ENCODE measurements at regions not wholly inside any gene's neighbourhood (a gene's known extent, or its start where the extent isn't known, plus 50 kb on each side); places are given as distances from the start of the nearest gene placed in this dataset.
"Not testable (repeated sequence)": the region's sequence is repeated elsewhere in the genome, so short reads cannot be mapped to it uniquely, and the experiment has no call there.

DNA sequence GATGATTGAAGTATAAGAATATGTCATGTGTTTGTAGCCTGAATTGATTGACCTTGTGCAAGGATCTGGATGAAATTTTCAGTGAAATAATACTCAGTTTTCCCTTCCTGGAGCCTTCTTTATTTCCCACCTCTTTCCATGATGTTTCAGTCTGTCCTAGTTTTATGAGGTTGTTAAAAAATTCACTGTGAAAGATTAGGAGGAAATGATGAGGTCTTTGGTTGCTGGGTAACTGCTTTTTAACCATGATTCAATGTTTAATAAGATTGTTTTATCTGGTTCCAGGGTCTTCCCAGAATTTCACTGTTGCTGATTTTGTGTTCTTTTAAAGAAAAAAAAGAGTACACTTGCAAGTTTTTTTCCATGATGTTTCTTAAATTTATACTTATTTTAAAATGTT, 221.5 kb downstream of the MBL2 start:
- no peak for DNase-seq

DNA sequence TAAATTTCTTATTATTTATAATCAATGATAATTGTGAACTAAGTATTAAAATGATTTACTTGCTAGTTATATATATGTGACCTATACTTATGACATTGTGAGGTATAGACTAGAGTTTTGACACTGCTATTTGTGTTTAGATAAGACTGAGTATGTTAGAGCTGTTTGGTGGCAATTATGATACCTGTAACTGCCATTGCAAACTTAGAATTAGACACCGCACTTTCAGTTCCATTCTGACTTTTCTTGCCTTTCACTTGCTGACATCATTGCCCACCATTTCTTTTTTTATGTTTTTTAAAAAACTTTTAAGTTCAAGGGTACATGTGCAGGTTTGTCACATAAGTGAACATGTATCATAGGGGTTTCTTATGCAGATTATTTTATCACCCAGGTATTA, 214.5 kb downstream of the MBL2 start:
- no peak for DNase-seq

DNA sequence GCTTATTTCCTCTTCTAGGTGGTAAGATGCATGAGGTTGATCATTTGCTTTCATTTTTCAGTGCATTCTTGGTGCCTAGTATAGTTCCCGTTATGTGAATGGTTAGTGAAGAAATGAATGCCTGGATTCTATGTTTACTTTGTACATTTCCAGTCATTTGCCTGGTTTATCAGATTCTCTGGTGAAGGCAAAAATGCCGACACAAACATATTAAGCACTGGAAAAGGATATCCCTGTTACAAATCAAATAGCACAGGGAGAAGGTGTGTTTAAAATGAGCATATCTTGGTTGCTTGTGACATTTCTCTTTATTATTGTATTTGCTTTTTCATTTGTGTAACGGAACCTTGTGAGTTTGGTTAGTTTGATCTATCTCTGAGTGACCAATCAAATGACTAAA, 211.3 kb downstream of the MBL2 start:
- DNase-seq, result no peak

DNA sequence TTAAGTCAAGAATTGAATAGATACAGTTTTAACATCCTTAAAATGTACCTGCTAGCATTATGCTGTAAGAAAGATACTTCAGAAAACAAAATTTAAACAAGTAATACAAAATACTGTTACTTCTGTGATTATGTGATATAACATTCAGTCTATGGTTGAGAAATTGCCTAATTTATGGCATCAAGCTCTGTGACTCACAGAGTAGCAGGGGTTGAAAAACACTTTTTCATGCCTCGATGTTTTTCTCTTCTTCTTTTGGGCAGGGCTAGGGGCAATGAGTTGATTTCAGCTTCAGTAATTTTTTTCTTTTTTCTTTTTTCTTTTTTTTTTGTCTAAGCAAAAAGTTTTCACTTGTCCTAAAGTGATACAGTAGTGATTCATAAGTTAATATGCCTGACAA, 209.2 kb downstream of the MBL2 start:
- DNase-seq, result no peak

DNA sequence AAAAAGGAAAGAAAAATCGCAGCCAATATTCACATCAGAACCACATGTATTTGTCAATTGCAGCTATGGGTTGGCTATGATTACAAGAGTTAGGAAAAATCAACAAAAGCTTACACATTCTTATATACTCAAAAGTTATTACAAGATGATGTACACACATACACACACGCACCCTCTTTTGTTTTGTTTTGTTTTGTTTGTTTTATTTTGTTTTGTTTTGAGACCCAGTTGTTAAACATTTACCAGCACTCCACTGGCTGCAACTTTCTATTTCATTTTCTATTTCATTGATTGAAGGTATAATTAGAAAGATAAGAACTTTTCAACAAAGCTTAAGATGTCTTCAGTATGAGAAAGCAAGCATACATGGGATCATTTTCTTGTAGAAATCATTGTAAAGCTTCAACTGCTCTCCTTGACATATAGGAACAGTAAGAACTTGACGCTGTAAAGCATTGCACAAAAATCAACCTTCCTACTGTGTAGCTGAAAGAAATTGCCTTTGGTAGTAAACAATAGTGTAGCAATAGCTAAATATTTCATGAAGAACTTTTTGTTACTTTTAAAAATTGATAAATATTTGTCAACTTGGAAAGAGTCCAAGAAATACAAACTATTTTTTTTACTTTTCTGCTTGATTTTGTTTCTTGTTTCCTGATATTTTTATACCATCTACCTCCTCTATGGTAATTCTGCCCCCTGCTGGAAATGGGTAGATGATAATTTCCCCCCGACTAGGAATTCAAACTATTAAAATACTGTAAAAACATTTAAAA, 205.9 kb downstream of the MBL2 start:
- no peak for DNase-seq

DNA sequence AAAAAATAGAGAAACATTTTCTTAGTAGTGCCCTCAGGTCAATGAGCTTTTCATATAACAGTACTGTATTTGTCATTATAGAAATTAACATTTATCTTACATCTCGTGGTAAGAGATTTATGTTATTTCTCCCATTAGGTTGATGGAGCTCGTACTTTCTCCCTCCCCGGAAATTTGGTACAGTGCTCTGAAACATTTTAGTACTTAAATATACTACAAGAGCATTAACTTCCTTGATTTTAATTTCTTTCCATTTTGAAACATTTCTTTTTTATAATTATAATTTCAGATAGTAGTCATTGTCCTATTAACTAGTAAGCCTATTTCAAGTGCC, 205.4 kb downstream of the MBL2 start:
- DNase-seq, result no peak

DNA sequence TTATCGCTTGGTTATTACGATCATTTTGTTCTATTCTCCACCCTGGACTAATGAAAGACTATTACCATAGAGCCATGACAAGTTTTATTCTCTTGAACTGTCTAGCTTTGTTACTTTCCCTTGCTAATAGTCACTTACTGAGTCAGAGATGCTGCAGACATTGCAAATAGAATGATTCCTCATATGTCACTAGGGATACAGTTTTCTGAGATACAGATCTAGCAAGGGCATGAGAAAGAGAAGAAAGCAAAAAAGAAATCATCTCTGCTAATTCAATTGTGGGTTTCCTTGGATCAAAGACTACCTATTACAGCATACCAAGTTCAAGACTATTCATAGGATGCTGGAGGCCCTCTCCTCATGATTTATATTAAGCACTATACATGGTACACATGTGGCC, 204.3 kb downstream of the MBL2 start:
- DNase-seq, result no peak

DNA sequence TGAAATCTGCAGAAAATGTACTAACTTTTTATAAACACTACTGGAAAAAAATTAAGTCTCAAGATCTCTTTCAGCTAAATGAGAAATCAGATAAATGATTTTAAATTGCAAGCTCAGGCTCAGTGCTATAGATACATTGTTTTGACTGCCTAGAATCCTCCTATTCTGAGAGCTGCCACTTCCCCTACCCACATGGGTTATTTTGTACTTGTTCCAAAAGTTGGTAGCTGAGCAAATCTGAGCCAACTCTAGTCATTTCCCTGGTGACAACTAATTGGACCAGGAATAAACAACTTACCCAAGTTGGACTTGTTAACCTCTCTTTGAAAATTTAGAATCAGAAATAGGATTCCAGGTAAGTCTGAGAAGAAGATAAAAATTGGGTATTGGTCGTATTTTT, 202.1 kb downstream of the MBL2 start:
- DNase-seq, result no peak

DNA sequence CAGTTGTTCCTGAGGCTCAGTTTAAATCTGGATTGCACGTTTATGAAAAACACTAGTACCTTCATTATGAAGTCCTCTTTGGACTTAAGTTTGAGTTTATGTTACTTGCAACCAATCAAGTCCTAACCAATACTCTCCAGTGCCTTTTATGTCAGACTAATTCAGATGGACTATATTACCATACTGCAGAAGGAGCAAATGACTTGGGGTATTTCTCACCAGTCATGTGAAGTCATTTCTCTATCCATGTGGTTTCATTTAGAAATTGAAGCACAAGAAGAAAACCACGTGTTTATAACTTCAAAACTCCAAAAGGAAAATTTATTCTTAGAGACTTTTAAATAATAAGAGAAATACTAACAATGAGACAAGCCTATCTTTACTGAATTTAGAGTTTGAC, 201.6 kb downstream of the MBL2 start:
- DNase-seq, result no peak

DNA sequence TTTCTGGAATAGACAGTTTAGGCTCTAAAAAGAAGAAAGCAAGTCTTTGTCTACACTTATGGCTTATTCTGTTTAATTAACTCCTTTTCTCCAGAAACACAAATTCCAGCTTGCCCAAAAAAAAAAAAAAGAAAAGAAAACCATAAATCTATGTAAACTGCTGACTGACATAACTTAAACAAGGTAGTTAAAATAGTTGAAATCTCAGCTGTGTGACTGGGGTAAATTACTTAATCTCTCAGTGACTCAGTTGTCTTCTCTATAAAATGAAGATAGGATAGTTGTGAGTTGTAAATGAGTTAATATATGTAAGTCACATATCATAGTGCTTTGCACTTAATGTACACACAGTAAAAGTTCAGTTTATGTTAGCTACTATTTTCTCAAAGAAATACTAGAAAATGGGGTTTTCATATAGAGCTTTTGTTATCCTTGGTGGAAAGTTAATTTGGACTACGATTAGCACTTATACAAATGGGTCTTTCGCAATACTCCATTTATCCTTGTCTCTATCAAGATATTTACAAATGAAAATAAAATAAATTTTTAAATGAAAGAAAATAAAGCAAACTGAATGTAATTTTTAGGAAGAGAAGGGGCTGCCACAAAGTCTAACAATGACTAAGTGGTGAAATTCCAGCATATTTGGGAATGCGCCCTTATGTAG, 200.9 kb downstream of the MBL2 start:
- DNase-seq, result no peak

DNA sequence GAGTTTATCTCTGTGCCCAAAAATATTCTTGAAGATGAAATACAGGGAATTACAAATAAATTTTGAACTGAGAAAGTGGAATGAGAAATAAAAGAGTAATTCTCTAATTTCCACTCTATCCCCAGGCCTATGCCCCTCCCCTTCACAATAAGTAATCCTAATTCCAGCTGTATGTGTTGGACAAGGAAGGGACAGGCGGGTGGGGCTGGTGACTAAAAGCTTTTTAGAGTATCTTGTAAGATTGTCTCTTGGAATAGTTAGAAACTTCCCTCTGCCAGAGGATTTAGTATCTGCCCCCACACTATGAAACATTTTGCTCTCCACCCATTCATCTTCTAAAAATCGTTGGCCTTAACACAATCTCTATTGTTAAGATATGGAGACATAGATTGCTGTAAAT, 199.2 kb downstream of the MBL2 start:
- no peak for DNase-seq

DNA sequence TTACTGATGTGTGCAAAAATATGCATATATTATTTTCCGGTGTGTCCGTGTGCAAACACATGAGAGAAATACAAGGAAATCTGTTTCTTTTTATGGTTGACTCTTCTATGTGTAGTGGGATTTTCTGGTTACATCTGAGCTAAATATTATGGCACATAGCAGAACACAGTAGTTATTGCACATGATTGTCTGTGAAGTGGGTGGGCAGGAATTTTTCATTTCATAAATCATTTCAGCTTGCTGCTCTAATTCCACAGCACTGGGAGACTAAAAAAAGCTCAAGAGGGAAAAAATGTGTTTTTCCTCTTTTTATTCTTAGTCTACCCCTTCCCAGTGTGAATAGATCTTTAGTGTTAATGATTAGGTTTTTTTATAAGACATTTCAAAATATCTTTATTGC, 197.9 kb downstream of the MBL2 start:
- DNase-seq, result no peak

DNA sequence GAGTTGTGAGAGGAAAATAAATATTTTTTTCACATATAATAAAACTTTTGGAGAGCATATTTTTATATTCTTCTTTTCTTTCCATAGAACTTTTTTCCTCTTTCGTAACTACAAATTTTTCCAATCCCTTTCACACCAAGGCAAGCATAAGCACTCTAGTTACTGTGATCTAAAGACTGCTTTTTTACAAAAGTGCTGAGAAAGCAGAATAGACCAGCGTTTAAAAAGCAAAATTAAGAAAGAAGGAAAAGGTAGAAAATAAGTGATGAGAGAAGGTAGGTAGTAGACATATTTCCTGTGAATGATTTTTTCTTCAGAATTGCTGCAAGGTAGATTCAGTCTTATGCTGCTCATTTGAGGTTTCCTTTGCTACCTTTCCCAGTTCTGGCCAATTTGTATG, 195.5 kb downstream of the MBL2 start:
- DNase-seq, result no peak

DNA sequence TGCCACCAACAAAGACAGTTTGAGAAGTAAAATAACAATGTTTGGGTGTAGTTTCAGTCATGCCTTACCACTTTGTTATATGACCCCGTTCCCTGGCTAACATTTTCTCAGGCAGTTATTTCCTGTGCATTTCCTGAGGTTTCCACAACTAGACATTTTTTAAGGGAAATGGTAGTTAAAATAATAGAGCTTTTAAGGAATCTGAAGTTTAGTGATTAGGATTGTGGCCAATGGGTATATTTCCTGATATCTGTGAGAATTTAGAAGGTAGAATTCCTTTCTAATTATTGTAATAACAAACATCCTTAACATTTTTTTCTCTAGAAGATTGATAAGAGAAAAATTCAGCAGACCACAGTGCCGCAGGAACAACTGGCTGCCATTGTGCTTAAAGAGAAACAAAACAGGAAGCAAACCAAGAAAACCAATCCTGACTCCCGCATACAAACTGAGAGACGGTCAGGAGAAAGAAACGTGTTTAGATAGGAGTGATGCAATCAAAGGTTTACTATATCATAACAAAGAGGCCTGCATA, 193.6 kb downstream of the MBL2 start:
- DNase-seq, result no peak

DNA sequence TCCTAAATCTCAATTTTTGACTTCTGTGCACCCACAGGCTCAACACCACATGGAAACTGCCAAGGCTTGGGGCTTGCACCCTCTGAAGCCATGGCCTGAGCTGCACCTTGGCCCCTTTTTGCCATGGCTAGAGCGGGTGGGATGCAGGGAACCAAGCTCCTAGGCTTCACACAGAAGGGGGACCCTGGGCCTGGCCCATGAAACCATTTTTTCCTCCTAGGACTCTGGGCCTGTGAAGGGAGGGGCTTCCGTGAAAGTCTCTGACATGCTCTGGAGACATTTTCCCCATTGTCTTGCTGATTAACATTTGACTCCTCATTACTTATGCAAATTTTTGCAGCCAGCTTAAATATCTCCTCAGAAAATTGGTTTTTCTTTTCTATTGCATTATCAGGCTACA, 190.9 kb downstream of the MBL2 start:
- not testable (repeated sequence) for DNase-seq

DNA sequence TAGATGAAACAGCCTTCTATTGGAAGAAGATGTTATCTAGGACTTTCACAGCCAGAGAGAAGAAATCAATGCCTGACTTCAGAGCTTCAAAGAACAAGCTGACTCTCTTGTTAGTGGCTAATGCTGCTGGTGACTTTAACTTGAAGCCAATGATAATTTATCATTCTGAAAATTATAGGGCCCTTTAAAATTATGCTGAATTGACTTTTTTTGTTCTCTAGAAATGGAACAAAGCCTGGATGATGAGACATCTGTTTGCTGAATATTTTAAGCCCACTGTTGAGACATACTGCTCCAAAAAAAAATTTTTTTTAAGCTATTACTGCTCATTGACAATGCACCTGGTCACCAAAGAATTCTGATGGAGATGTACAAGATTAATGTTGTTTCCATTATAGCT, 189.2 kb downstream of the MBL2 start:
- no peak for DNase-seq

DNA sequence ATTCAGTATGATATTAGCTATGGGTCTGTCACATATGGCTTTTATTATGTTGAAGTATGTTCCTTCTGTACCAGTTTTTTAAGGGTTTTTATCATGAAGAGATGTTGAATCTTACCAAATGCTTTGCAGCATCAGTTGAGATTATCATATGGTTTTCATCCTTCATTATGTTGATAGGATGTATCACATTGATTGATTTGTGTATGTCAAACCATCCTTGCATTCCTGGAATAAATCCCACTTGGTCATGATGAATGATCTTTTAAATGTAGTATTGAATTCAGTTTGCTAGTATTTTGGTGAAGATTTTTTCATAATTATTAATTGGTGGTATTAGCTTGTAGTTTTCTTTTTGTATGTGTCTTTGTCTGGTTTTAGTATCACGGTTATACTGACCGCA, 185.9 kb downstream of the MBL2 start:
- DNase-seq, result no peak

DNA sequence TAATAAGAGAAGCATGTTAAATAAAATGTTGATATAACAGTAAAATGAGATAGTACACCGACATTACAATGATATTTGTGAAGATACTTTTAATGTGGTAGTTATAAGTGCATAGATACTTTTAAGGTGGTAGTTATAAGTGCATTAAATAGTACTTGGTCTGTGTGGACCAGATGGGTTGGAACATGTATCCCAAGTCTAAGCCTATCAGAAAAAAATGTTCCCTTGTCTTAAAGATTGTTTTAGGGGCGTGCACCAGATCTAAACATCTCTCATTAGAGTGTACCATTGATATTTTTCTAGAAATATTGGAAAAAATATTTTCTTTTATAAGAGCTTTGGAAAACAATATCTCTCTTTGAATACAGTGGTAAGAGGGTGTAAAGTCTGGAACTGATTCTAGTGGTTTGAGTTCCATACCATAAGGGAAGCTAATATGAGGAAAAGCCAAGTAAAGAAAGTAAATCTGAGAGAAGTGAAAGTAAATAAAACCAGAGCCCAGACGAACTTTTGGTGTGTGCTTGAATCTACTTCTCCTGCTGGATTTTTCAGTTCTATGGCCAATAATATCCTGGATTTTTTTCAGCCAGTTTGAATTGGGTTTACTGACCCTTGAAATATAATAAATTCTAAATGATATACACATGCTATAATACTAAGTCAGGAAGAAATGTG, 175.3 kb downstream of the MBL2 start:
- no peak for DNase-seq

DNA sequence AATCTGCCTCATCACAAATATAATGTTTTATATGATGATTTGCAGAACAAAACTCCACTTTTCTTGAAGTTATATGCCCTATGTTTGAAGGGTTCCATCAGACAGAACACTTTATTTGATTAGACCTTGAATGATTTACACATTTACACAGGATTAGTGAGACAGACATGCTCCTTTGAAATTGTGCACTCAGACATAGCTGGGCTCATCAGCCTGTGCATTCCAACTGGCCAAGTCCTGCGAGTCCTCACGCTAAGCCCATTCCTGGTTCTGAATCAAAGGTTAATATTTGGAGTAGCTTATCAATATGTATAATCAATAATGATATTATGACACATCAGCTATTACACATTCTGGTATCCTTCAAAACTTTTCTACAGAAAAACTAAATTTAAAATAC, 173.6 kb downstream of the MBL2 start:
- DNase-seq, result no peak

DNA sequence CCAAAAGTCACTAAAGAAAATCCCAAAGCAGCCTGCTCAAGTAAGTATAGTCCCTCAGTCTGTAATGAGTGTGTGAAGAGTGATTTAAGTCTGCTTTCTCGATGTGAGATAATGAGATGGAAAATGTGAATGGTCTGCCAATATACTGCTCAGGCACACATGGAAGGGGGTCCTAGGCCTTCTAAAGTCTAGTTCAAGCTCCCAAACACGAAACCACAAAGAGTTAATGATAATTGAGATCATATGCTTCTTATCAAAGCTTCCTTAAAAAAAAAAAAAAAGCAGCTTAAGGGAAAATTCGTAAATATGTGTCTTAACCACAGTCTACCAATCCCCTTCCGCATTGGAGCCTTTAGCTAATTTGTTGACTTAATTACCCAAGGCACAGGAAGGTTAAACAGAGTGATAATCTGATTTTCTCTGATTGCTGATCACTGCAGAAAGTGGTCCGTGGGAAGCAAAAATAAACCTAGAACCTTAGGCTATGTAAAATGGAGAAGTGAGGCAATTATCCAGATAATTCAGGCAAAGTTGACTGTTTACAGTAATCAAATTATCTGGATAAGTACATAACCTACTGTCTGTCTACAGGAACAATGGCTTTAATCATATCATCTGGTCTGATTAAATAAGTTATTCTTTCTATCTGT, 172.9 kb downstream of the MBL2 start:
- no peak for DNase-seq

DNA sequence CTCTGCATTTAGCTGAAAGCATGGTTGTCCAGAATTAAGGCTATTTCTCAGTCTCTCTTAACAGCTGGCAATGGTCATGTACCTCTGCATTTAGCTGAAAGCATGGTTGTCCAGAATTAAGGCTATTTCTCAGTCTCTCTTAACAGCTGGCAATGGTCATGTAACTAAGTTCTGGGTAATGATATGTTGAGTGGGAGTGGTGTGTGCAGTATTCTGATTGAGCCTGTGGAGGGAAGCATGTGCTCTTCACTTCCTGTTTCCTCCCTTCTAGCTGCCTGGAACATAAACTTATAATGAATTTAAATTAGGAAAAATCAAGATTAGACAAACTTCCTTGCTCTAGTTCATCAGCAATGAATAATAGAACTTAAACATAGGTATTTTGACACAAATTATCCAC, 168.5 kb downstream of the MBL2 start:
- not testable (repeated sequence) for DNase-seq

DNA sequence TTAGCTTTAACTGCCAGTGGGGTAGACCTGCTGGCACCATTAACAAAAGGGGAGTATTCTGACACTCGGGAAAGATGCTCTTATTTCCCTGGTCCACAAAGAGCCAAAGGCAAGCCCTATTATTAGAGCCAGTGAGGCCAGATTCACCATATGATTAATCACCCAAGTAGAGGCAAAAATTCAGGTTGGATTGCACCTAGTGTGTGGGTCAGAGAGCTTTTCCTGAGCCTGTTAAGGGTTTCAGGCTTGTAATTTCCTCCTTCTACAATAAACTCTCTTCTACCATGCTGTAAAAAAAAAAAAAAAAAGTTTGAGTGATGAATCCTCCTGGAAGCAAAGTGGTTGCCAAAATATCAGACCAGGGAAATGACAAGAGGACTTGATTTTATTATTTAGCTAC, 163.5 kb downstream of the MBL2 start:
- DNase-seq, result no peak

DNA sequence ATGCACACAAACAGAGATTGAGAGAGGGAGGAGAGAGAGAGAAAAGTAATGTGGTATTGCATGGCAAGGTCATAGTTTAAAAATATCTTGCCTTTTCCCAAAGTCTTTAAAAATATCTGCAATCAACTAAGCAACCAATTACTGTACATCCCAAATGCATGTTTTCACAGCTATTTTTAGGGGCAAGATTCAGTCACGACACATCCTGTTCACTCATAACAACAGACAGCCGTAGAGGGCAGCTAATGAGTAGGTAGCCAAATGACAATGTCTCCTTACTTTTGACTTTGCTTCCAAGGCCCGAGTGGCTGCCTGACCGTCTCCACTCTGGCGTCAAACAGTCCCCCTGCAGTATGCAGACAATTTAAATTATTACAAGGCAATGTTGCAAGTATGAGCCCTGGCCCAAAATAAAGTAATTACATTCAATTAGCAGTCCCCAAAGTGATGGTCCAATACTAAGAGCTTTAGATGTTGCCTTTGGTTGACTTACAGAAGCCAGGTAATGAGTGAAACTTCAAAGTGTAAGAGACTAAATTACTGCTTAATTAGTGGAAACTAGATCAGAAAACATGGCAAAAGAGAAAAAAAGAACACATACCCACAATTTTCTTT, 162.9 kb downstream of the MBL2 start:
- no peak for DNase-seq
